Neural cell (in vitro differentiated cells): ENCODE measurements at regions not wholly inside any gene's neighbourhood (a gene's known extent, or its start where the extent isn't known, plus 50 kb on each side); places are given as distances from the start of the nearest gene placed in this dataset.
"Not testable (repeated sequence)": the region's sequence is repeated elsewhere in the genome, so short reads cannot be mapped to it uniquely, and the experiment has no call there.

ENCODE experiments used
- CTCF ChIP-seq: fragments of 450-650 bp; IDR thresholded peaks from 2 replicates; pipeline ENCODE4 v1.5.1; 2014; ENCODE audit warnings: antibody characterized with exemption, mild to moderate bottlenecking, moderate library complexity; ENCODE audit not compliant: poor library complexity, severe bottlenecking
- EP300 ChIP-seq: fragments of 450-650 bp; conservative IDR thresholded peaks from 2 replicates; pipeline ENCODE4 v1.6.1; 2014; ENCODE audit warnings: antibody characterized with exemption, mild to moderate bottlenecking, moderate library complexity; ENCODE audit not compliant: poor library complexity, severe bottlenecking
- EZH2 ChIP-seq: fragments of 200-600, 300-800 bp; shearing (Covaris generic), sonication (generic); IDR thresholded peaks from 2 replicates; pipeline ENCODE4 v1.6.1; 2014; ENCODE audit warnings: antibody characterized with exemption, low read length, borderline replicate concordance, mild to moderate bottlenecking; ENCODE audit not compliant: insufficient read depth, poor library complexity, severe bottlenecking
- POLR2AphosphoS5 ChIP-seq: IDR thresholded peaks from 2 replicates; pipeline ENCODE4 v1.6.1; 2012
- REST ChIP-seq: IDR thresholded peaks from 2 replicates; pipeline ENCODE4 v1.6.1; 2012; ENCODE audit warnings: borderline replicate concordance
- SMC3 ChIP-seq: fragments of 450-650 bp; conservative IDR thresholded peaks from 2 replicates; pipeline ENCODE4 v1.6.1; 2014; ENCODE audit warnings: antibody characterized with exemption, mild to moderate bottlenecking, moderate library complexity; ENCODE audit not compliant: poor library complexity
- TAF1 ChIP-seq: IDR thresholded peaks from 2 replicates; pipeline ENCODE4 v1.6.1; 2012; ENCODE audit warnings: low read depth

DNA sequence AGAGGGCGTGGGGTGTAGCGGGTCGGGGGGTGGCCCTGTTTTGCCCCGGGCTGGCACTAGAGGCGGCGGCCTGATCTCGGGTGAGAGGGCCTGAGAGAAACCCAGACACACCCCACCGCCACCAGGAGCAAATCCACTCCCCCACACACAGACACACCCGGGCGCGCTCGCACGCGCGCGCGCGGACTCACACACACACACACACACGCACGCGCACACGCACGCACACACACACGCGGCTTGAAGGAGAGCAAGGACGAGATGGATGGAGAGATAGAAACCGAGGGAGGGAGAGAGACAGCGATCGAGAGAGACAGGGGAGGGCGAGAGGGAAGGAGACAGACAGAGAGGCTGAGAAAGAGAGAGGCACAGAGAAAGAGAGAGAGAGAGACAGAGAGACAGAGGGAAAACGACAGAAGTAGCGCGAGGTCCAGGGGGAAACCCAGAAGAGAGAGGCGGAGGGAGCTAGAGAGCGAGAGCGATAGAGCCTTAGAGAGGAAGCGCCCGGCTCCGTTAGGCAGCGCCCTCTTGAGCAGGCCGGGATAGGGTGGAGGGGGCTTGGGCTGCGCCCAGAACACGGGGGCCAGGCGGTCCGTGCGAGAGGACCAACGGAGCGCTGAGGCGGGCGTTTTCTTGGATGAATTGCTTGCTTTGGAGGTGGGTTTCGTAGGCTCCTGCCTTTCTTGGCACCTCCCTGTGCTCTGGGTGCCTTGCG lies 113.1 kb upstream of the RHOU start:
- TF ChIP-seq TAF1, EZH2, CTCF, EP300, POLR2AphosphoS5, REST, SMC3: not testable (repeated sequence)
